H9 (cell line): ENCODE measurements at regions not wholly inside any gene's neighbourhood (a gene's known extent, or its start where the extent isn't known, plus 50 kb on each side); places are given as distances from the start of the nearest gene placed in this dataset.

Experiments used
- DNase-seq: peaks from one replicate; pipeline ENCODE4 v3.0.0-alpha.2; 2017
- H2AFZ ChIP-seq: one replicate; pipeline ENCODE4 v1.6.1; 2013; ENCODE audit warnings: mild to moderate bottlenecking, low read length, control low read depth, moderate library complexity
- H2AK5ac ChIP-seq: 2 replicates; pipeline ENCODE4 v1.6.1; 2013; ENCODE audit warnings: low read length, control low read depth, mixed read lengths; ENCODE audit not compliant: insufficient read length
- H2BK120ac ChIP-seq: one replicate; pipeline ENCODE4 v1.6.1; 2013; ENCODE audit warnings: low read depth, mild to moderate bottlenecking, low read length, control low read depth, inconsistent platforms; ENCODE audit not compliant: poor library complexity, severe bottlenecking
- H2BK12ac ChIP-seq: 2 replicates; pipeline ENCODE4 v1.6.1; 2013; ENCODE audit warnings: low read length, control low read depth, mixed read lengths, low read depth; ENCODE audit not compliant: insufficient read length
- H2BK15ac ChIP-seq: 2 replicates; pipeline ENCODE4 v1.6.1; 2013; ENCODE audit warnings: low read depth, low read length, control low read depth
- H2BK20ac ChIP-seq: one replicate; pipeline ENCODE4 v1.6.1; 2013; ENCODE audit warnings: low read depth, mild to moderate bottlenecking, low read length, control low read depth, inconsistent platforms; ENCODE audit not compliant: poor library complexity, severe bottlenecking
- H2BK5ac ChIP-seq: 2 replicates; pipeline ENCODE4 v1.6.1; 2013; ENCODE audit warnings: low read length, control low read depth, mixed read lengths; ENCODE audit not compliant: insufficient read length
- H3K14ac ChIP-seq: 2 replicates; pipeline ENCODE4 v1.6.1; 2013; ENCODE audit warnings: low read length, control low read depth; ENCODE audit not compliant: insufficient read depth
- H3K18ac ChIP-seq: 2 replicates; pipeline ENCODE4 v1.6.1; 2013; ENCODE audit warnings: low read depth, mild to moderate bottlenecking, mixed read lengths, low read length, control low read depth; ENCODE audit not compliant: insufficient read length
- H3K23ac ChIP-seq: 2 replicates; pipeline ENCODE4 v1.6.1; 2013; ENCODE audit warnings: low read length, control low read depth, mixed read lengths, low read depth; ENCODE audit not compliant: insufficient read length
- H3K23me2 ChIP-seq: 2 replicates; pipeline ENCODE4 v1.6.1; 2013; ENCODE audit warnings: low read depth, mild to moderate bottlenecking, mixed read lengths, low read length, control low read depth; ENCODE audit not compliant: insufficient read length, poor library complexity, severe bottlenecking
- H3K27ac ChIP-seq: 2 replicates; pipeline ENCODE4 v1.5.1; 2013; ENCODE audit warnings: low read length, control low read depth, mixed read lengths, low read depth; ENCODE audit not compliant: insufficient read length
- H3K27me3 ChIP-seq: 2 replicates; pipeline ENCODE4 v1.6.1; 2013; ENCODE audit warnings: low read length, control low read depth, inconsistent platforms; ENCODE audit not compliant: insufficient read depth
- H3K4ac ChIP-seq: 2 replicates; pipeline ENCODE4 v1.6.1; 2013; ENCODE audit warnings: low read depth, mild to moderate bottlenecking, control low read depth, inconsistent platforms, low read length, moderate library complexity
- H3K4me1 ChIP-seq: 2 replicates; pipeline ENCODE4 v1.6.1; 2013; ENCODE audit warnings: low read length, control low read depth, inconsistent platforms; ENCODE audit not compliant: insufficient read depth
- H3K4me2 ChIP-seq: 2 replicates; pipeline ENCODE4 v1.6.1; 2013; ENCODE audit warnings: low read length, control low read depth, mixed read lengths; ENCODE audit not compliant: insufficient read length, insufficient read depth
- H3K56ac ChIP-seq: 2 replicates; pipeline ENCODE4 v1.6.1; 2013; ENCODE audit warnings: low read depth, mild to moderate bottlenecking, mixed read lengths, low read length, control low read depth; ENCODE audit not compliant: insufficient read length
- H3K79me1 ChIP-seq: 2 replicates; pipeline ENCODE4 v1.6.1; 2013; ENCODE audit warnings: low read depth, mild to moderate bottlenecking, moderate library complexity, low read length, control low read depth, inconsistent platforms; ENCODE audit not compliant: insufficient read depth, poor library complexity, severe bottlenecking
- H3K79me2 ChIP-seq: 2 replicates; pipeline ENCODE4 v1.6.1; 2013; ENCODE audit warnings: low read length, control low read depth, inconsistent platforms; ENCODE audit not compliant: insufficient read depth
- H3K9ac ChIP-seq: 2 replicates; pipeline ENCODE4 v1.6.1; 2013; ENCODE audit warnings: low read length, control low read depth, mixed read lengths; ENCODE audit not compliant: insufficient read length; ENCODE audit errors: extremely low read depth
- H3K9me3 ChIP-seq: one replicate; pipeline ENCODE4 v1.6.1; 2013; ENCODE audit warnings: low read depth, low read length, inconsistent platforms; ENCODE audit not compliant: control insufficient read depth
- H3T11ph ChIP-seq: one replicate; pipeline ENCODE4 v1.6.1; 2013; ENCODE audit warnings: mild to moderate bottlenecking, low read length, control low read depth, inconsistent platforms
- H4K20me1 ChIP-seq: one replicate; pipeline ENCODE4 v1.6.1; 2013; ENCODE audit not compliant: control insufficient read depth, insufficient read length, insufficient read depth
- H4K5ac ChIP-seq: 2 replicates; pipeline ENCODE4 v1.6.1; 2013; ENCODE audit warnings: low read depth, mild to moderate bottlenecking, mixed read lengths, low read length, control low read depth; ENCODE audit not compliant: insufficient read length
- H4K8ac ChIP-seq: replicated peaks from 2 replicates; pipeline ENCODE4 v1.6.1; 2013; ENCODE audit warnings: low read length, control low read depth, mixed read lengths, low read depth; ENCODE audit not compliant: insufficient read length
- H4K91ac ChIP-seq: 2 replicates; pipeline ENCODE4 v1.6.1; 2013; ENCODE audit warnings: low read depth, mild to moderate bottlenecking, moderate library complexity, mixed read lengths, low read length, control low read depth; ENCODE audit not compliant: insufficient read length
- H3K27ac Mint-ChIP-seq, 3 experiments: 2 replicates in 2 of 3; 3 replicates in 1 of 3; pipeline ENCODE4 v1.8.0; 2020 to 2021; ENCODE audit warnings: mixed read lengths in 3 of 3, mild to moderate bottlenecking in 1 of 3, moderate library complexity in 1 of 3
- H3K27me3 Mint-ChIP-seq: 2 replicates; pipeline ENCODE4 v1.8.0; 2021; ENCODE audit warnings: low read depth, mild to moderate bottlenecking, moderate library complexity, mixed read lengths
- H3K36me3 Mint-ChIP-seq, 3 experiments: 2 replicates in 2 of 3; 3 replicates in 1 of 3; pipeline ENCODE4 v1.8.0; 2020 to 2021; ENCODE audit warnings: low read depth in 3 of 3, mixed read lengths in 3 of 3; ENCODE audit not compliant: insufficient read depth in 1 of 3
- H3K4me1 Mint-ChIP-seq, 2 experiments: 2 replicates each; pipeline ENCODE4 v1.8.0; 2020; ENCODE audit warnings: mixed read lengths in 2 of 2
- H3K4me3 Mint-ChIP-seq, 2 experiments: 2 replicates in 1 of 2; 3 replicates in 1 of 2; pipeline ENCODE4 v1.8.0; 2020 to 2021; ENCODE audit warnings: mild to moderate bottlenecking in 2 of 2, mixed read lengths in 2 of 2, moderate library complexity in 1 of 2
- H3K9me3 Mint-ChIP-seq, 2 experiments: 2 replicates in 1 of 2; 3 replicates in 1 of 2; pipeline ENCODE4 v1.8.0; 2020; ENCODE audit warnings: mild to moderate bottlenecking in 2 of 2, mixed read lengths in 2 of 2, moderate library complexity in 1 of 2
- CTCF ChIP-seq: fragments of 200-600 bp; sonication (generic); conservative IDR thresholded peaks from 3 replicates; pipeline ENCODE4 v1.8.0; 2021; ENCODE audit warnings: antibody characterized with exemption, mild to moderate bottlenecking
- WGBS: extraction: QIAGEN DNeasy Blood & Tissue Kit; methylation state at CpG from one replicate; pipeline ENCODE4 v1.1.7; 2013; ENCODE audit warnings: missing lambda C conversion rate, low lambda C conversion rate, mixed read lengths; ENCODE audit not compliant: insufficient read length; ENCODE audit errors: extremely low coverage; 5-methylcytosine and 5-hydroxymethylcytosine counted together

GRCh38 chr14:82621881-82622450, 1088.3 kb upstream of the SEL1L start:
- H3K23me2 ChIP-seq, result no peaks in the 10 kb centered on the region
- H3K79me2 ChIP-seq, result no peaks in the 10 kb centered on the region
- H3K18ac ChIP-seq, result no peak overlapping the region
- no peak overlapping the region for H4K8ac ChIP-seq
- H2BK5ac ChIP-seq, result no peak overlapping the region
- H3K27ac ChIP-seq, result no peak overlapping the region
- H3K56ac ChIP-seq, result no peak overlapping the region
- Mint-ChIP-seq H3K4me3 (no peak overlapping the region), H3K4me1 (no peaks in the 10 kb centered on the region), H3K9me3 (peaks cover 3% of the 10 kb centered on the region in 2 experiments; a peak in 2 of 5 replicates), H3K27ac (no peak overlapping the region), H3K36me3 (peaks cover 0 to 7% (median 1%) of the 10 kb centered on the region in 3 experiments; a peak in 2 of 7 replicates), H3K27me3 (no peaks in the 10 kb centered on the region; the same call in 1 of the 2 replicates)
- DNase-seq, result peak; percentile 59
- no peaks in the 10 kb centered on the region for H3K9me3 ChIP-seq
- H4K20me1 ChIP-seq, result no peaks in the 10 kb centered on the region
- no peak overlapping the region for H3K23ac ChIP-seq
- H4K5ac ChIP-seq, result no peak overlapping the region
- no peak overlapping the region for H2AK5ac ChIP-seq
- no peaks in the 10 kb centered on the region for H3K4me1 ChIP-seq
- peak overlapping the region; percentile 85 for H2AFZ ChIP-seq
- no peak overlapping the region for H3K9ac ChIP-seq
- H3K27me3 ChIP-seq, result no peaks in the 10 kb centered on the region
- H4K91ac ChIP-seq, result no peak overlapping the region
- H3K79me1 ChIP-seq, result no peaks in the 10 kb centered on the region
- no peak overlapping the region for H3K4ac ChIP-seq
- no peak overlapping the region for H2BK120ac ChIP-seq
- no CpG with 5 or more reads among the region's 9 CpGs for WGBS
- TF ChIP-seq CTCF, result peak; percentile 65
- H2BK12ac ChIP-seq, result no peak overlapping the region
- H3T11ph ChIP-seq, result no peak overlapping the region
- no peak overlapping the region for H2BK15ac ChIP-seq
- H3K4me2 ChIP-seq, result no peak overlapping the region
- H3K14ac ChIP-seq, result no peak overlapping the region
- no peak overlapping the region for H2BK20ac ChIP-seq
